WTC11 (cell line): ENCODE measurements at regions not wholly inside any gene's neighbourhood (a gene's known extent, or its start where the extent isn't known, plus 50 kb on each side); places are given as distances from the start of the nearest gene placed in this dataset.

Experiments used
- ATAC-seq: fragments of 200-7000 bp; cut with Tn5 transposase; 2 replicates; pipeline ENCODE4 v1.10.0; 2021; ENCODE audit warnings: mild to moderate bottlenecking, moderate library complexity
- CTCF ChIA-PET: fragments of 300-600 bp; sonication (Branson Sonifier 250); formaldehyde crosslinking; loops from one replicate; lab custom pipeline; 2021; ENCODE audit warnings: antibody characterized with exemption; lab: Charles Lee
- POLR2A ChIA-PET: fragments of 350-600 bp; sonication (Branson Sonifier 250); formaldehyde crosslinking; loops from one replicate; lab custom pipeline; 2021; ENCODE audit warnings: antibody characterized with exemption; lab: Charles Lee
- DNase-seq: peaks from one replicate; pipeline ENCODE4 v3.0.0; 2021; ENCODE audit warnings: low spot score
- H3K27ac Mint-ChIP-seq: 2 replicates; pipeline ENCODE4 v1.8.0; 2021; ENCODE audit warnings: mixed read lengths
- H3K27me3 Mint-ChIP-seq: 2 replicates; pipeline ENCODE4 v1.8.0; 2021; ENCODE audit warnings: low read depth, mild to moderate bottlenecking, moderate library complexity, mixed read lengths
- H3K36me3 Mint-ChIP-seq: 2 replicates; pipeline ENCODE4 v1.8.0; 2021; ENCODE audit warnings: mixed read lengths
- H3K4me1 Mint-ChIP-seq: 2 replicates; pipeline ENCODE4 v1.8.0; 2022; ENCODE audit warnings: mixed read lengths
- H3K4me3 Mint-ChIP-seq: 2 replicates; pipeline ENCODE4 v1.8.0; 2021; ENCODE audit warnings: mild to moderate bottlenecking, moderate library complexity, mixed read lengths
- H3K9me3 Mint-ChIP-seq: 2 replicates; pipeline ENCODE4 v1.8.0; 2021; ENCODE audit warnings: mixed read lengths
- CDX4 ChIP-seq: fragments of 250-450 bp; sonication (Bioruptor Pico); IDR thresholded peaks from 2 replicates; pipeline ENCODE4 v1.9.0; 2021; ENCODE audit warnings: moderate library complexity, mild to moderate bottlenecking, inconsistent platforms, borderline replicate concordance
- CTCF ChIP-seq: fragments of 200-600 bp; IDR thresholded peaks from 2 replicates; pipeline ENCODE4 v1.8.0; 2022; ENCODE audit warnings: antibody characterized with exemption
- E2F4 ChIP-seq: sonication (generic); formaldehyde crosslinking; IDR thresholded peaks from 2 replicates; pipeline ENCODE4 v1.8.1; 2022; ENCODE audit warnings: low read depth, mild to moderate bottlenecking, moderate library complexity, missing genetic modification reagents, borderline replicate concordance
- ESRRA ChIP-seq: sonication (generic); formaldehyde crosslinking; IDR thresholded peaks from 2 replicates; pipeline ENCODE4 v1.8.1; 2022; ENCODE audit warnings: mild to moderate bottlenecking, missing genetic modification reagents, borderline replicate concordance
- FOXP4 ChIP-seq: sonication (generic); formaldehyde crosslinking; IDR thresholded peaks from 2 replicates; pipeline ENCODE4 v1.8.0; 2022; ENCODE audit warnings: mild to moderate bottlenecking, missing genetic modification reagents
- IRF2 ChIP-seq: sonication (generic); formaldehyde crosslinking; IDR thresholded peaks from 2 replicates; pipeline ENCODE4 v1.8.0; 2022; ENCODE audit warnings: low read depth, missing genetic modification reagents, borderline replicate concordance
- NFATC4 ChIP-seq: fragments of 250-450 bp; sonication (Bioruptor Pico); IDR thresholded peaks from 2 replicates; pipeline ENCODE4 v1.9.0; 2021; ENCODE audit warnings: mild to moderate bottlenecking
- NFE2L1 ChIP-seq: sonication (generic); formaldehyde crosslinking; IDR thresholded peaks from 2 replicates; pipeline ENCODE4 v1.8.1; 2023; ENCODE audit warnings: missing genetic modification reagents
- RORB ChIP-seq: fragments of 250-450 bp; sonication (Bioruptor Pico); IDR thresholded peaks from 2 replicates; pipeline ENCODE4 v1.9.0; 2021; ENCODE audit warnings: mild to moderate bottlenecking
- TCF7 ChIP-seq: sonication (generic); formaldehyde crosslinking; IDR thresholded peaks from 2 replicates; pipeline ENCODE4 v1.8.0; 2022; ENCODE audit warnings: mild to moderate bottlenecking, low read depth, missing genetic modification reagents, moderate library complexity
- TEAD4 ChIP-seq: sonication (generic); formaldehyde crosslinking; IDR thresholded peaks from 2 replicates; pipeline ENCODE4 v1.8.0; 2022; ENCODE audit warnings: mild to moderate bottlenecking, missing genetic modification reagents
- ZNF232 ChIP-seq: sonication (generic); formaldehyde crosslinking; IDR thresholded peaks from 2 replicates; pipeline ENCODE4 v1.8.0; 2022; ENCODE audit warnings: mild to moderate bottlenecking, missing genetic modification reagents
- ZNF317 ChIP-seq: sonication (generic); formaldehyde crosslinking; IDR thresholded peaks from 2 replicates; pipeline ENCODE4 v1.8.1; 2023; ENCODE audit warnings: low read depth, mild to moderate bottlenecking, moderate library complexity, missing genetic modification reagents, borderline replicate concordance
- ZNF512 ChIP-seq: sonication (generic); formaldehyde crosslinking; IDR thresholded peaks from 2 replicates; pipeline ENCODE4 v1.8.1; 2022; ENCODE audit warnings: missing genetic modification reagents, borderline replicate concordance
- ZNF532 ChIP-seq: fragments of 250-450 bp; sonication (Bioruptor Pico); IDR thresholded peaks from 2 replicates; pipeline ENCODE4 v1.9.0; 2021; ENCODE audit warnings: mild to moderate bottlenecking, borderline replicate concordance

GRCh38 chrX:8288590-8288989 lies 117.5 kb upstream of the VCX2 start:
- CTCF ChIA-PET: no interaction called here
- no peak overlapping the region for H3K27ac Mint-ChIP-seq
- no peak for TF ChIP-seq ZNF317
- TF ChIP-seq, all 79 proteins: peak for 0
- H3K36me3 Mint-ChIP-seq: no peaks in the 10 kb centered on the region
- no peaks in the 10 kb centered on the region for H3K9me3 Mint-ChIP-seq
- ATAC-seq (no peak), DNase-seq (no peak)
- H3K4me3 Mint-ChIP-seq: no peak overlapping the region
- H3K27me3 Mint-ChIP-seq: no peaks in the 10 kb centered on the region
- H3K4me1 Mint-ChIP-seq: peaks cover 3% of the 10 kb centered on the region
- POLR2A ChIA-PET: no interaction called here

GRCh38 chrX:8289523-8289922 lies 118.5 kb upstream of the VCX2 start:
- CTCF ChIA-PET: no interaction called here
- no peak for DNase-seq
- TF ChIP-seq E2F4 (CRISPR knock-in tag) (no peak), ZNF232 (CRISPR knock-in tag) (no peak), RORB (no peak), ESRRA (no peak), IRF2 (CRISPR knock-in tag) (no peak), TEAD4 (no peak), TCF7 (CRISPR knock-in tag) (no peak), NFATC4 (CRISPR knock-in tag) (no peak), NFE2L1 (CRISPR knock-in tag) (no peak), FOXP4 (CRISPR knock-in tag) (no peak), CTCF (no peak), ZNF512 (CRISPR knock-in tag) (no peak), CDX4 (CRISPR knock-in tag) (no peak), ZNF532 (CRISPR knock-in tag) (no peak)
- TF ChIP-seq, all 79 proteins: peak for 0

More at GRCh38 chrX:8289523-8289922, 118.5 kb upstream of the VCX2 start:
- Mint-ChIP-seq H3K4me3 (no peak overlapping the region), H3K36me3 (no peaks in the 10 kb centered on the region), H3K27ac (no peak overlapping the region), H3K27me3 (no peaks in the 10 kb centered on the region), H3K4me1 (peaks cover 12% of the 10 kb centered on the region), H3K9me3 (no peaks in the 10 kb centered on the region)
- POLR2A ChIA-PET: no interaction called here
- no peak for ATAC-seq
